A204.1 (cell line): ENCODE measurements at regions not wholly inside any gene's neighbourhood (a gene's known extent, or its start where the extent isn't known, plus 50 kb on each side); places are given as distances from the start of the nearest gene placed in this dataset.

Experiments
- FAIRE-seq: peaks from 2 replicates; lab custom pipeline; 2012; peaks lifted over from hg19 to GRCh38; lab: Jason Lieb, UNC

GRCh38 chr6:54718541-54719023 lies 128.0 kb upstream of the FAM83B start:
- FAIRE-seq, result no peak

GRCh38 chr6:54719131-54719530 lies 127.4 kb upstream of the FAM83B start:
- FAIRE-seq, result no peak

- no peak for FAIRE-seq
These were observed 126.9 kb upstream of the FAM83B start for GRCh38 chr6:54719633-54720032.

GRCh38 chr6:54722328-54722727 lies 124.2 kb upstream of the FAM83B start:
- no peak for FAIRE-seq

GRCh38 chr6:54729716-54730115 lies 116.9 kb upstream of the FAM83B start:
- FAIRE-seq, result no peak

GRCh38 chr6:54730767-54731630 lies 115.6 kb upstream of the FAM83B start:
- no peak for FAIRE-seq

GRCh38 chr6:54737247-54737646 lies 109.3 kb upstream of the FAM83B start:
- no peak for FAIRE-seq

GRCh38 chr6:54747955-54748354 lies 98.6 kb upstream of the FAM83B start:
- no peak for FAIRE-seq

GRCh38 chr6:54754406-54754805 lies 92.2 kb upstream of the FAM83B start:
- FAIRE-seq, result no peak

GRCh38 chr6:54758340-54758739 lies 88.2 kb upstream of the FAM83B start:
- no peak for FAIRE-seq

GRCh38 chr6:54768494-54768893 lies 78.1 kb upstream of the FAM83B start:
- FAIRE-seq, result no peak

GRCh38 chr6:54770328-54770727 lies 76.2 kb upstream of the FAM83B start:
- FAIRE-seq, result no peak

GRCh38 chr6:54771968-54772367 lies 74.6 kb upstream of the FAM83B start:
- FAIRE-seq, result no peak

GRCh38 chr6:54772610-54773009 lies 74.0 kb upstream of the FAM83B start:
- FAIRE-seq, result no peak

- no peak for FAIRE-seq
These were observed 71.0 kb upstream of the FAM83B start for GRCh38 chr6:54775576-54775975.

GRCh38 chr6:54776891-54777290 lies 69.7 kb upstream of the FAM83B start:
- no peak for FAIRE-seq

GRCh38 chr6:54778731-54779130 lies 67.8 kb upstream of the FAM83B start:
- FAIRE-seq, result no peak

GRCh38 chr6:54784011-54784410 lies 62.6 kb upstream of the FAM83B start:
- FAIRE-seq, result no peak

- FAIRE-seq, result no peak
These were observed 60.4 kb upstream of the FAM83B start for GRCh38 chr6:54786154-54786553.

- no peak for FAIRE-seq
These were observed 58.7 kb upstream of the FAM83B start for GRCh38 chr6:54787825-54788224.
